ENCODE measurements at regions not wholly inside any gene's neighbourhood (a gene's known extent, or its start where the extent isn't known, plus 50 kb on each side); places are given as distances from the start of the nearest gene placed in this dataset.

DNA sequence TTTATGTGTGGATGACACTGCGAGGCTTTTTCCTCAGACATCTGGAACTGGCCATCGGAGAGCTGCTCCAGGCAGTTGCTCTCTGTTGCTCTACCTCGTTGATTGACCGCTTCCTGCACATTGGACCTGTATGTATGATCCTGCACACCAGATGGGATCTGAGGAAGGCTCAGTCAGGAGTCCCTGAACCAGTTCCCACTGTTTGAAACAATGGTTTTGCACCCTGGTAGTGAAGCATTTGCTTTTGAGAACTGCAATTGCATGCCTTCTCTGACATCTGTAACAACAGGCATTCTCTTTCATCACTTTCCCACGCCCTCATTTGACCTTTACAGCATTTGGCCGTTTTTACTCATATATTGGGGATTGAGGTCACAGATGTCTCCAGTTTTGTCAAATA is 61.1 kb upstream of the NPAS1 start:
- ChIA-PET POLR2A (ENCODE audit: unreplicated experiment) (no interaction called here), CTCF (no interaction called here)
- Histone ChIP-seq H3K36me3 (ENCODE audit: low read depth, low read length) (no peaks in the 10 kb centered on the region), H3K79me2 (ENCODE audit: low read length) (peaks cover 36% of the 10 kb centered on the region), H3K27ac (ENCODE audit: low read length) (no peak overlapping the region), H3K9me3 (ENCODE audit: low read length) (no peaks in the 10 kb centered on the region), H3F3A (ENCODE audit: low read length, unreplicated experiment) (no peaks in the 10 kb centered on the region), H3K4me3 (ENCODE audit: low read length) (no peak overlapping the region), H3K9ac (ENCODE audit: low read length) (no peak overlapping the region), H4K20me1 (ENCODE audit: low read length) (no peaks in the 10 kb centered on the region), H3K4me1 (ENCODE audit: insufficient read depth, low read length) (peaks cover 29% of the 10 kb centered on the region), H3K9me2 (replicated peaks; ENCODE audit: low read length) (no peaks in the 10 kb centered on the region), H3K4me2 (ENCODE audit: low read length) (no peak overlapping the region), H3K27me3 (ENCODE audit: low read length) (no peaks in the 10 kb centered on the region), H2AFZ (ENCODE audit: low read length) (no peak overlapping the region)
- ATAC-seq, result no peak
- no peak for DNase-seq
- TF ChIP-seq EZH2phosphoT487 (IDR thresholded peaks at IDR 0.05; ENCODE audit: borderline replicate concordance, low read length), result no peak
- no peak for TF ChIP-seq EZH2 (IDR thresholded peaks at IDR 0.05; ENCODE audit: low read length, unreplicated experiment)
- TF ChIP-seq, protein P1, sequence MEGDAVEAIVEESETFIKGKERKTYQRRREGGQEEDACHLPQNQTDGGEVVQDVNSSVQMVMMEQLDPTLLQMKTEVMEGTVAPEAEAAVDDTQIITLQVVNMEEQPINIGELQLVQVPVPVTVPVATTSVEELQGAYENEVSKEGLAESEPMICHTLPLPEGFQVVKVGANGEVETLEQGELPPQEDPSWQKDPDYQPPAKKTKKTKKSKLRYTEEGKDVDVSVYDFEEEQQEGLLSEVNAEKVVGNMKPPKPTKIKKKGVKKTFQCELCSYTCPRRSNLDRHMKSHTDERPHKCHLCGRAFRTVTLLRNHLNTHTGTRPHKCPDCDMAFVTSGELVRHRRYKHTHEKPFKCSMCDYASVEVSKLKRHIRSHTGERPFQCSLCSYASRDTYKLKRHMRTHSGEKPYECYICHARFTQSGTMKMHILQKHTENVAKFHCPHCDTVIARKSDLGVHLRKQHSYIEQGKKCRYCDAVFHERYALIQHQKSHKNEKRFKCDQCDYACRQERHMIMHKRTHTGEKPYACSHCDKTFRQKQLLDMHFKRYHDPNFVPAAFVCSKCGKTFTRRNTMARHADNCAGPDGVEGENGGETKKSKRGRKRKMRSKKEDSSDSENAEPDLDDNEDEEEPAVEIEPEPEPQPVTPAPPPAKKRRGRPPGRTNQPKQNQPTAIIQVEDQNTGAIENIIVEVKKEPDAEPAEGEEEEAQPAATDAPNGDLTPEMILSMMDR (conservative IDR thresholded peaks at IDR 0.05; ENCODE audit: low read depth, low read length), result no peak
- intact Hi-C loops (cut with micrococcal nuclease), result no loop called here
- no TSS peak for BruUV-seq (replicated peaks)

DNA sequence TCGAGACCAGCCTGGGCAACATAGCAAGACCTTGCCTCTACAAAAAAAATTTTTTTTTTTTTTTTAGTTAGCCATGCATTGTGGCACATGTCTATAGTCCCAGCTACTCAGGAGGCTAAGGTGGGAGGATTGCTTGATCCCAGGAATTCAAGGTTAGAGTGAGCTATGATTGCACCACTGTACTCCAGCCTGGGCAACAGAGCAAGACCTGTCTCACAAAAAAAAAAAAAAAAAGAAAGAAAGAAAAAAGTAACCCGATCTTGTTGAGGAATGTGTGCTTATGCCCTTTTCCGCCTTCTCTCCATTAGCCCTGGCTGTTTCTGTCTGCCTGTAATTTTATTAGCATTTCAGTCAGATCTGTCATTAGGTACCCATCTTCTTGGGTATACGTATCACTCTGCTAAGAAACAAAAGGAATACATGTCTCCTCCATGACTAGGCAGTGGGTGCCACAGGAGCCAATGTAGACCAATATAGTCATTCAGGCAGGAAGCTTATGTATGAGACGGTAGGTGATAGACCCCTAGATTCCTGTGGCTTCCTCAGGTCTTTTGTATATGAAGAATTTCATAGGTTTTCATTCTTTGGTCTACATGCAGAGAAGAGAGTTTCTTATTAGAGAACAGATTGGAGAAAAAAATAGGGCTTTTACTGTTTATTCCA is 59.6 kb upstream of the NPAS1 start:
- H4K20me1 ChIP-seq (ENCODE audit: low read length), result no peaks in the 10 kb centered on the region
- H3K27me3 ChIP-seq (ENCODE audit: low read length), result no peaks in the 10 kb centered on the region
- DNase-seq (peak; percentile 36), ATAC-seq (no peak)
- H3K27ac ChIP-seq (ENCODE audit: low read length), result no peak overlapping the region
- H3K4me3 ChIP-seq (ENCODE audit: low read length), result no peak overlapping the region
- no peak overlapping the region for H2AFZ ChIP-seq (ENCODE audit: low read length)
- H3K79me2 ChIP-seq (ENCODE audit: low read length), result peaks cover 21% of the 10 kb centered on the region
- H3K9ac ChIP-seq (ENCODE audit: low read length), result no peak overlapping the region
- BruUV-seq (replicated peaks), result no TSS peak
- peaks cover 23% of the 10 kb centered on the region for H3K4me1 ChIP-seq (ENCODE audit: insufficient read depth, low read length)
- intact Hi-C loops (cut with micrococcal nuclease), result no loop called here
- H3F3A ChIP-seq (ENCODE audit: low read length, unreplicated experiment), result no peaks in the 10 kb centered on the region
- ChIA-PET POLR2A (ENCODE audit: unreplicated experiment) (no interaction called here), CTCF (no interaction called here)
- H3K9me2 ChIP-seq (replicated peaks; ENCODE audit: low read length), result no peaks in the 10 kb centered on the region
- no peaks in the 10 kb centered on the region for H3K36me3 ChIP-seq (ENCODE audit: low read depth, low read length)
- H3K9me3 ChIP-seq (ENCODE audit: low read length), result no peaks in the 10 kb centered on the region
- H3K4me2 ChIP-seq (ENCODE audit: low read length), result no peak overlapping the region
- TF ChIP-seq EZH2phosphoT487 (IDR thresholded peaks at IDR 0.05; ENCODE audit: borderline replicate concordance, low read length), result no peak
- TF ChIP-seq, protein P1 (conservative IDR thresholded peaks at IDR 0.05; ENCODE audit: low read depth, low read length), result no peak
- no peak for TF ChIP-seq EZH2 (IDR thresholded peaks at IDR 0.05; ENCODE audit: low read length, unreplicated experiment)

DNA sequence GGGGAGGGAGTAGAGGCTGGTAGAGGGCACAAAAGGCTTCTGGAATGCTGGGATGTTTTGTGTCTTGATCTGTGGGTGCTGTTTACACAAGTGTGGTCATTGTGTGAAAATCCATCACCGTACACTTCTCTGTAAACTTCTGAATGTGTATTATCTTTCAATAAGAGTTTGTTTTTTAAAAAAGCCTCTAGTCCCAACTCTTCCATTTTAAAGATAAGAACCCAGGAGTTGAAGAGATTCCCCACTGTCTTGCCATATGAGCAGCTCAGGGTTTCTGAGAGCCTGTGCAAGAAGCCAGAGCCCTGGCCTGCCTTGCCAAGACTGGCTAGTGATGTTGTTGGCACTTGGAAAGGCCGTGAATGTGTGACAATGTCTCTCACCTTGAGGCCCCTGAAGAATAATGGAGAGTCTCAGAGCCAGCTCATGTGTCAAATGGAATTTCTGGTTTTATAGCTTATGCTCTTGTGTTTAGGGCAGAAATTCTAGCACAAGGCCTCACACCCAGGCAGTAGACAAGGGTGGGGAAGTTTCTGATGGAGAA is 57.5 kb upstream of the NPAS1 start:
- H3K27ac ChIP-seq (ENCODE audit: low read length), result peak overlapping the region; percentile 73
- ChIA-PET POLR2A (ENCODE audit: unreplicated experiment) (interaction anchor here (0.6 kb wide), 1 partner anchor 36 kb away, joined by 4 read pairs; no protein-coding TSS in a partner anchor), CTCF (no interaction called here)
- no peaks in the 10 kb centered on the region for H3K27me3 ChIP-seq (ENCODE audit: low read length)
- no peak for DNase-seq
- peaks cover 11% of the 10 kb centered on the region for H3K4me1 ChIP-seq (ENCODE audit: insufficient read depth, low read length)
- no peaks in the 10 kb centered on the region for H3K9me2 ChIP-seq (replicated peaks; ENCODE audit: low read length)
- H3F3A ChIP-seq (ENCODE audit: low read length, unreplicated experiment), result no peaks in the 10 kb centered on the region
- no peak overlapping the region for H3K4me2 ChIP-seq (ENCODE audit: low read length)
- TF ChIP-seq EZH2 (IDR thresholded peaks at IDR 0.05; ENCODE audit: low read length, unreplicated experiment) (no peak), EZH2phosphoT487 (IDR thresholded peaks at IDR 0.05; ENCODE audit: borderline replicate concordance, low read length) (no peak)
- TF ChIP-seq, protein P1 (conservative IDR thresholded peaks at IDR 0.05; ENCODE audit: low read depth, low read length), result no peak
- H4K20me1 ChIP-seq (ENCODE audit: low read length), result no peaks in the 10 kb centered on the region
- no peak for ATAC-seq
- peaks cover 9% of the 10 kb centered on the region for H3K79me2 ChIP-seq (ENCODE audit: low read length)
- BruUV-seq (replicated peaks), result no TSS peak
- intact Hi-C loops (cut with micrococcal nuclease), result no loop called here
- no peaks in the 10 kb centered on the region; the same call in 1 of the 2 replicates for H3K36me3 ChIP-seq (ENCODE audit: low read depth, low read length)
- H3K9ac ChIP-seq (ENCODE audit: low read length), result 0 out of 2 replicates have a peak overlapping the region, but pooled peaks have one; percentile 8
- H2AFZ ChIP-seq (ENCODE audit: low read length), result no peak overlapping the region
- no peaks in the 10 kb centered on the region for H3K9me3 ChIP-seq (ENCODE audit: low read length)
- H3K4me3 ChIP-seq (ENCODE audit: low read length), result no peak overlapping the region

All from PC-3 (cell line).